ENCODE measurements at regions not wholly inside any gene's neighbourhood (a gene's known extent, or its start where the extent isn't known, plus 50 kb on each side); places are given as distances from the start of the nearest gene placed in this dataset.
"Not testable (repeated sequence)": the region's sequence is repeated elsewhere in the genome, so short reads cannot be mapped to it uniquely, and the experiment has no call there.

DNA sequence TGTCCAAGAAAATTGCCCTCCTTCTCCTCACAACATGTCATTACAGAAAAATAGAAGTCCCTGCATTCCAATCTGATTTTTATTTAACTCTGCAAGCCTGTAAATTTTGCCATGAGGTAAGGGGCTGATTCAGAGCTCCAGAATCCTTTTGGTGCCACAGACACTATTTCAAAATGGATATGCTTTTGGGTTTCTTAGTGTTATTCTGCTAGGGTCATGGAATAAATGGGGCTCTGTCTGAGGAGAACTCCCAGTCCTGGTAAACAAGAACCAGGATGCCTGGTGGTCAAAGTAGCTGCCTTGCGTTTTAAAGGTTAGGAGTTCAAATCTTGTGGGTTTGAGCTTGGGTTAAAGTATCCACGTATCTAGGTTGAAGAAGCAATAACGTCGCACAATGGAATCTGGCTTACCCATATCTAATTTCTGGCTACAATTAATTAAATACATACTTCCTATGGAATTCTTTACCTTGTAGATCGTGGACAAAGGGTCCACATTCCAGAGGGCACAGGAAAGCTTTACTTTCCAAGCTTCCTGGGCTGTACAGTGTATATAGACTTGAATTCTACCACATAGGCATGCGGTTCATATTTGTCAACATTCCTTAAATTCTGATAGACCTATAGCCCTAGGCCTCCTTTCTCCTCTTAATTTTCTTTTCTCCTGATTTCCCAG is 98.0 kb upstream of the CDC42BPA start:
- DNase-seq (ENCODE audit: low read depth): peak; percentile 47

DNA sequence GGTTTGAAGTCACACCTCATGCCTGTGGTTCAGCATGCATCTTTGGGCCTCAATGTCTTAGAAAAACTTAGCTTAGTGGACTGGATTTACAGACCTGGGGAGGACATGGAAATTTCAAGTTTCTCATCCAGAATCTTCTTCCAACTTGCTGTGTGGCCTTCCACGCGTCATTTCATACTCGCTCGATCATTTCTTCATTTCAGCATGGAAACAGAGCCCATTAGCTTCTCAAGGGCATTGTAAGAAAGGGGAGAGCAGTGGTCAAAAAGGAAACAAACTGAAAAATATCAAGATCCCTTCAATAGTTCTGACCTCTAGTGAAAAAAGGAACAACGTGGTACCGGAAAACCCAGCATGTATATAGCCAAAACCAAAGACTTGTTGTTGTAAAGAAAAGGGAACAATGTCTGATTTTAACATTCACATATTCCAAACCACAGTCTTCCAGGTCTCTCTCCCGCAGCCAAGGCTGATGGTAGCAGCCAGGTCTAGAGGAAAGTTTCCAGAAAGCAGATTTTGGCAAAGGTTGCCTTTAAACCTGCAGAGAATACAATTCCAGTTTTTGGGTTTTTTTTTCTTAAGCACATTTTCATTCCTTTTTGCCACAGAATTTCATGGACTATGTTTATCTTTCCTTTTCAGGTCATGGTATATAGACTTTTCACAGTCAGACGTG is 97.0 kb upstream of the CDC42BPA start:
- no peak for DNase-seq (ENCODE audit: low read depth)

DNA sequence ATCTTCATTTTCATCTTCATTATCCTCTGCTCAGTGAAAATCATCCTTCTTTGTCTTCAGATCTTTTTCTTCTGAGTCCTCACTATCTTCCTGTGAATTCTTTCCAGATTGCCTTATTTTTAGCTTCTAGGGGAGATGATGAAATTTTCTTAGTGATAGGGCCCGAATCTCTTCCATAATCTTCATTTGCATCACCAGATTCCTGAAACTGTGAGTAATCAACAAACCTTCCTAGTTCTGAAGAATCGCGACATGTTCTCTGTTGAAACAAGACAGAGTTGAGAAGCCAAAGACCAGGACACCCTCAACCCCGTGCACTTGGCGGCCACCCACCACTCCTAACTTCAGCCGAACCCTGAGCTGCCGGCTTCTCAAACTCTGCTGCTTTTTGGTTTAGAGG is 92.8 kb upstream of the CDC42BPA start:
- DNase-seq (ENCODE audit: low read depth): no peak

DNA sequence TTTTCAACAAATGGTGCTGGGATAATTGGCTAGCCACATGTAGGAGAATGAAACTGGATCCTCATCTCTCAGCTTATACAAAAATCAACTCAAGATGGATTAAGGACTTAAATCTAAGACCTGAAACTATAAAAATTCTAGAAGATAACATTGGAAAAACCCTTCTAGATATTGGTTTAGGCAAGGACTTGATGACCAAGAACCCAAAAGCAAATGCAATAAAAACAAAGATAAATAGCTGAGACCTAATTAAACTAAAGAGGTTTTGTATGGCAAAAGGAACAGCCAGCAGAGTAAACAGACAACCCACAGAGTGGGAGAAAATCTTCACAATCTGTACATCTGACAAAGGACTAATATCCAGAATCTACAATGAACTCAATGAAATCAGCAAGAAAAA is 88.0 kb upstream of the CDC42BPA start:
- DNase-seq (ENCODE audit: low read depth): not testable (repeated sequence)

DNA sequence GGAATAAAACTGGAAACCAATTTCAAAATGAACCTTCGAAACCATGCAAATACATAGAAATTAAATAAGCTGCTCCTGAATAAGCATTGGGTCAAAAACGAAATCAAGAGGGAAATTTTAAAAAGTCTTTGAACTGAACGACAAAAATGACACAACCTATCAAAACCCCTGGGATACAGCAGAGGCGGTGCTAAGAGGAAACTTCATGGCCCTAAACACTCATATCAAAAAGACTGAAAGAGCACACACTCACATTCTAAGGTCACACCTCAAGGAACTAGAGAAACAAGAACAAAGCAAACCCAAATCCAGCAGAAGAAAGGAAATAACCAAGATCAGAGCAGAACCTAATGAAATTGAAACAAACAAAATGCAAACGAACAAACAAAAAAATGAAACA is 85.2 kb upstream of the CDC42BPA start:
- no peak for DNase-seq (ENCODE audit: low read depth)

DNA sequence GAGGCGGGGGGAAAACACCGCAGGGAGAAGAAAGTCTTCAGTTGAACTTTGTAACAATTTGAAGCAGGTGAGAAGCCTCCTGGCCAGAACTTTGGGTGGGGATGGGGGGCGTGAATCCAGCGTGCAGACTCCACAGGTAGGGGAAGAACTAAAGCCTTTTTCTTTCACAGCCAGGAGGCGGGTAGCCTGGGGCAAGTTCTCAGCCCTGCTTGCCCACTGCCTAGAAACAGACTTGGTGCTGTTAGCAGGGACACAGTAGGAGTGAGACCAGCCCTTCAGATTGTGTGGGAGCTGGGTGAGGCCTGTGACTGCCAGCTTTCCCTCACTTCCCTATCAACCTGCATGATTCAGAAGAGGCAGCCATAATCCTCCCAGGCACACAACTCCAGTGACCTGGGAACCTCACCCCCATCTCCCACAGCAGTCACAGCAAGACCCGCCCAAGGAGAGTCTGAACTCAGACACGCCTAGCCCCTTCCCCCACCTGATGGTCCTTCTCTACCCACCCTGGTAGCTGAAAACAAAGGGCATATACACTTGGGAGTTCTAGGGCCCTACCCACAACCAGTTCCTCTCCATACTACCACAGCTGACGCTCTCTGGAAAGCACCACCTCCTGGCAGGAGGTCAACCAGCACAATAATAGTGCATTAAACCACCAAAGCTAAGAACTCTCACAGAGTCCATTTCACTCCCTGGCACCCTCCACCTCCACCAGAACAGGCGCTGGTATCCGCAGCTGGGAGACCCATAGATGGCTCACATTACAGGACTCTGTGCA is 83.5 kb upstream of the CDC42BPA start:
- DNase-seq (ENCODE audit: low read depth): no peak

DNA sequence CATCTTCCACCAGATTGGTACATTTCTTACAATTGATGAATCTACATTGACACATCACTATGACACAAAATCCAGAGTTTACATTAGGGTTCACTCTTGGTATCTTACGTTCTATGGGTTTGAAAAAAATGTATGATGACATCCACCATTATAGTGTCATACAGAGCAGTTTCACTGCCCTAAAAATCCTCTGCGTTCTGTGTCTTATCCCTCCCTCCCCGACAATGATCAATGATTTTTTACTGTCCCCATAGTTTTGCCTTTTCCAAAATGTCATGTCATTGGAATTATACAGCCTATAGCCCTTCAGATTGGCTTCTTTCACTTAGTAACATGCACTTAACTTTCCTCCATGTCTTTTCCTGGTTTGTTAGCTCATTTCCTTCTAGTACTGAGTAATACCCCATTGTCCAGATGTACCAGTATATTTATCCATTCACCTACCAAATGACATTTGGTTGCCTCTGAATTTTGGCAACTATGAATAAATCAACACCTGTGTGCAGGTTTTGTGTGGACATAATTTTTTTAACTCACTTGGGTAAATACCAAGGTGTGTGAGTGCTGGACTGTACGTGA is 80.9 kb upstream of the CDC42BPA start:
- DNase-seq (ENCODE audit: low read depth): no peak

DNA sequence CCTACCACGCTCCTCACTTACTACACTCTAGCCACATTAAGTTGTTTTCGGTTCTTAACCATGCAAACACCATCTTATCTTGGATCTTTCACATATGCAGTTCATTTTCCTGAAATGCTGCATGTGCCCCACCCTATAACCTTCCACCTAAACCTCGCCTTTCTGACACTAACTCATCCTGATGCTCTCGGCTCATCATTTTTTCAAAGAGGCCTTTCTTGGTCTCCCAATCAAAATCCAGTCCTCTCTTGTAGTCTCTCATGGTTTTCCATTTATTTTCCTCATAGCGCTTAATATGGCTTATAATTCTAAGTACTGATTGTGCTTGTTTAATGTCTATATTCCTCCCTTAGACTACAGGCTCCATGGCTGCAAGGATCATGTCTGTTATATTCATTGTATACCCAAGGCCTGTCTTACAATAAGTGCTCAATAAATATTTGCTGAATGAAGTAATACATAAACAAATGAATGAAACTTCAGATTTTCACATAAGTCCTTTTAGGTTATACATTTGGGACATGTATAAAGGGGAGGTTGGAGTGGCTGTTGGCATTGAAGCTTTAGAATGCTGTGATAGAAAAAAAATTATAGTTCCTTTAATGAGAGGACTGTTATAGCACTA is 79.2 kb upstream of the CDC42BPA start:
- DNase-seq (ENCODE audit: low read depth): no peak

DNA sequence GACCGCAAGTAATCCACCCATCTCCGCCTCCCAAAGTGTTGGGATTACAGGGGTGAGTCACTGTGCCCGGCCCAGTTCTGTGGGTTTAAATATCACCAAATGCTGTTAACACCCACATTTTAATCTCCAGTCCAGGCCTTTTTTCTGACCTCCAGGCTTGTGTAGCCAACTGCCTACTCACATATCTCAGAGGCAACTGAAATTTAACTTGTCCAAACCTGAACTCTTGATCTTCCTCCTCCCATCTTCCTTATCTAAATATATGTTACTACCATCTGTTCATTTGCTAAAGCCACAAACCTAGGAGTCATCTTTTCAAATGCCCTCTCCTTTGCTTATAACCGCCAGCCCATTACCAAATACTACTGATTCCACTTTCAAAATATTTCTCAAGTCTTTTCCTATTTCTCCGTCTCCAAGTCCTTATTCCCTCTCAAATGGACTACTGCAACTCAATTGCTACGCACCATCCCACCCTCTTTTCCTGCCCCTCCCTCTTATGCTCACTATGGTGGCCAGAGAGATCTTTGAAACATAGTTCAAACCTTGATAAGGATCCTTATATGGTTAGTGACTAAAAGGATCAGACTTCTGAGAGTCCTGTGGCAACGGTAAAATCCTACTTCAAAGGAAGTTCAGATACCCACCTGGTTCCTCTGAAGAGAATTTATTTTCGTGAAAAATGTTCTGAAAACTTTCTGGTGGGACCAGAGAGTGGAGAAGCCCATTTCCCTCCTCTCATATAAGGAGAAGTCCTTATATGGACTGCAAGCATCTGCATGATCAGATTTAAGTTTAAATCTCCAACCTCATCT is 78.5 kb upstream of the CDC42BPA start:
- DNase-seq (ENCODE audit: low read depth): peak; percentile 85

DNA sequence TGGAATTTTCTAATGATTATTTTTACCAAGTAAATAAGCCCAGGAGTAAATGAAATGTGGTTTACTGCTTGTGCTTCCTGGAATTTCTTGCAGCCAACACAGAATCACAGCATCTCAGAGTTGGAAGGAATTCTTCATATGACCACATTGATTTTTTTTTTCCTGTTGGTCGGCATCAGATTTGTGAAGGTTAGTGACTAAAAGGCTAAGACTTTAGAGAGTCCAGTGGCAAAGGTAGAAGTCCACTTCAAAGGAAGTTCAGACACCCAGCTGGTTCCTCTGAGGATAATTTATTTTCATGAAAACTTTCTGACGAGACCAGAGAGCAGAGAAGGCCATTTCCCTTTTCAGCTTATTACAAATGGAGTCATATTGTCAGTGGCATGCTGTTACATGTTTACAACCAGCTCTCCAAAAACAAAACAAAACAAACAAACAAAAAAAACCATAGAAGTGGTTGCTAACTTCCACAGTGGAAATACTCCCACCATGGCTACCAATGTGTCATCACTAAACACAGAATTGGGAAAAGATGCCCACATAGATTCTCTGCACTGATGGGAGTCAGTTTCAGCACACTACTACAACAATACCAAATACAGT is 77.2 kb upstream of the CDC42BPA start:
- DNase-seq (ENCODE audit: low read depth): peak; percentile 89

DNA sequence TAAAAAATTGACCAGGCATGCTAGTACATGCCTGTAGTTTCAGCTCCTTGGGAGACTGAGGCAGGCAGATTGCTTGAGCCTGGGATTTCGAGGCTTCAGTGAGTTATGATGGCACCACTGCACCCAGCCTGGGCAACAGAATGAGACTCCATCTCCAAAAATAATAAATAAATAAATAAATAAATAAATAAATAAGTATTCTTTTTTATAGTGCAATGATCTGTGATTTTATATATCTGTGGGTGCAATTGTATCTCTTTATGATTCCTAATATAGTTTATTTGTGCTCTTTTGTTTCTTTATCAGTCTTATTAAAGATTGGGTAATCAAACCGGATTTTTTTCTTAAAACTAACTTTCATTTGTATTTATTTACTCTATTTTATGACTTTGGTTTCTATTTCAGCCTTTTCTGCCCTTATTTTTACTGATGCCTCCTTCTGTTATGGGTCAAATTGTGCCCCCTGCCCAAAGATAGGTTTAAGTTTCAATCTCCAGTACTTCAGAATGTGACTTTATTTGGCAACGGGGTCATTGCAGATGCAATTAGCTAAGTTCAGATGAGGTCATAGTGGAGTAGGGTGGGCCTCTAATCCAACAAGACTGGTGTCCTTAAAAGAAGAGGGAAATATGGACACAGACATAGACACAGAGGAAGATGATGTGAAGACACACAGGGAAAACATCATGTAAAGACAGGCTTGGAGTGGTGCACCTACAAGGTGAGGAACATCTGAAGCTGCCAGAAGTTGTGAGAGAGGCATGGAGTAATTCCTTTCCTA is 74.9 kb upstream of the CDC42BPA start:
- DNase-seq (ENCODE audit: low read depth): no peak

DNA sequence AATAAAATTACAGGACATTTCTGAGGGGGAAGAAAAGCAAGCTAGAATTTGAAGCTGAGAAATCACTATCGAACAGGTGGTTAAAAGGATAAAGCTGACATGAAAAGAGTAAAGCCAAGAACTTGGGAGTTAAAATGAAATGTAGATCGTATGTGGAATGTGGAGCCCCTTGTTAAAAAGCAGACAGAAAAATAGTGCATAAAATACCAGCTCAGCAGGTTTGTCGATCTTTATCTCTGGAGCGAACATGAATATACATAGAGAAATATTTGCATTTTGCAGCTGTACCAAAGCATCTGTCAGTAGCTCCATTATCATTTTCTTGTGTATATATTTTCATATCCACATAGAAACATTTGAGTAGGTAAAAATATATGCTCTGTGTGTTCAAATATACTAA is 73.6 kb upstream of the CDC42BPA start:
- DNase-seq (ENCODE audit: low read depth): no peak

DNA sequence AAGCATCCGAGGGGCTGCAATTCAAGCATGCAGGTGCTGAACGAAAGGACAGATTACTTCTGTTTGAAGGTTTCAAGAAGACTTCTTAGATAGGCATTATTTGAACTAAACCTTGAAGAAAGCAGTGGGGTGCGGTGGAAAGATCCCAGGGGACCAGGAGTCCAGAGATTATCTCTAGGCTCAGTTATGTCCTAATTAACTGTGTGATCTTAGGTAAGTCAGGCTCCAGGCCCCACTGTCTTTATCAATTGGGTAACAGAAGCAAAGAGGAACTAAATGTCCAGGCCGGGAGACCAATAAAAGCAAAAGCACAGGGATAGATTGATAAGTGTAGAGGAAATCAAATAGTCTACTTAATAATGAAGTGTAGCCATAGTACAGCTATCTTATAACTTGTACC is 72.9 kb upstream of the CDC42BPA start:
- DNase-seq (ENCODE audit: low read depth): no peak

DNA sequence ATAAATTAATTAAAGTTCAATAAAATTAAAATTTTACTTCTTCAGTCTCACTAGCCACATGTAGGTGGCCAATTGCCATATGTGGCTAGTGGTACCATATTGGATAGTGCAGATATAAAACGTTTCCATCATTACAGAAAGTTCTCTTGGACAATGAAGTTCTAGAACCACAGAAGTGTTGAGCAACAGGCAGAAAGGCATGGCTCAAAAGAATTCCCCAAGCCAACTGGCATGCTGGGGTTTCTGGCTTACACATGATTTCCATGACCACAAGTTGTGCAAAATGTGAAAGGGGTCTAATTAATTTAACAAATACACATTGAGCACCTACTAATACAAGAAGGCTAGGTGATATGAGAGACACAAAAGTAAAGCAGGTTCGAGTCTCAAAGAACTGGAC is 72.2 kb upstream of the CDC42BPA start:
- DNase-seq (ENCODE audit: low read depth): peak; percentile 9

DNA sequence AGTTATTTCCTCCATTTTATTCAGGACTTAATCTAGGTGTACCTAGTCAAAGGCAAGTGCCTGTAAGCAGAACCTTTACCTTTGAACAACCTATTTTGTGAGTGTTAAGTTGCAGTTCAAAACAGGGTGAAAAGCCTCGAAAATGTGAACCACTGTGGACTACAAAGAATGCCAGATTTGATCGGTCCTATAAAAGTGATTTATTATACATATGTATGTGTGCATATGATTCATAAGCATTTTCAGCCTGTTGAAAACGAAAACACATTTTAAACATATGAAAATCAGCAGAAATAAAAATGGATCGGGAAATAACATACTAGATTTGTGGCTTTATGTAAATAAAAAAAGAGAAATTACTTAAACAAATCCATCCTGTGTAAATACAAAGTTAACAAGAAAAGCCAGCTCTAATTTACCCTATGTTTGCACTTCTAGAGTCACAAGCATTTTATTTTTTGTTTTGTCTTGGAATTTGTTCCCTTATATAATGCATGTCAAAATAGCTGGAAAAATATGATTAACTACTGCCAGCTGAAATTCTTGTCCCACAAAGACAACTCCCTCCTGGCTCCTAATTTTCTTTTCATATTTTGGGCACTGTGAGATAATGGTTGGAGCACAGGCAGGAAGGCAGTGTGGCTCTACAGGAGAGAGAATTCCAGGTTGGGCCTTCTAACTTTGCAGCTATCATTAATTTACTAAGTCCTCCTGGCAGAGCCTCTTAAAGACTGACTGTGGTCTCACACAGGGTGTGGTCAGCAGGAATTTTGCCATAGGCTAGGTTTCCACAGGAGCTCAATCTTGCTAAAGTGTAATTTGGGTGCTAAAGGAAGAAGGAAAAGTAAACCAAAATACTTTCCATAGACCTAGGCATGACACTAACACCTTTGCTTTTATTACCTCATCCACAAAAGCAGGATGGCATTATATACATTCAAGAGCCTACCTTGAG is 70.2 kb upstream of the CDC42BPA start:
- DNase-seq (ENCODE audit: low read depth): peak; percentile 58

DNA sequence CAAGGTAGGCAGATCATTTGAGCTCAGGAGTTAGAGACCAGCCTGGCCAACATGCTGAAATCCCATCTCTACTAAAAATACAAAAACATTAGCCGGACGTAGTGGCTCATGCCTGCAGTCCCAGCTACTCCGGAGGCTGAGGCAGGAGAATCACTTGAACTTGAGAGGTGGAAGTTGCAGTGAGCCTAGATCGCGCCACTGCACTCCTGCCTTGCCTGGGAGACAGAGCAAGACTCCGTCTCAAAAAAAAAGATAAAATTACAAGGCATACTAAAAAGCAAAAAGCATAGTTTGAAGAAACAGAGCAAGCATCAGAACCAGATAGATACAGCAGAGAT is 61.2 kb upstream of the CDC42BPA start:
- DNase-seq (ENCODE audit: low read depth): no peak

DNA sequence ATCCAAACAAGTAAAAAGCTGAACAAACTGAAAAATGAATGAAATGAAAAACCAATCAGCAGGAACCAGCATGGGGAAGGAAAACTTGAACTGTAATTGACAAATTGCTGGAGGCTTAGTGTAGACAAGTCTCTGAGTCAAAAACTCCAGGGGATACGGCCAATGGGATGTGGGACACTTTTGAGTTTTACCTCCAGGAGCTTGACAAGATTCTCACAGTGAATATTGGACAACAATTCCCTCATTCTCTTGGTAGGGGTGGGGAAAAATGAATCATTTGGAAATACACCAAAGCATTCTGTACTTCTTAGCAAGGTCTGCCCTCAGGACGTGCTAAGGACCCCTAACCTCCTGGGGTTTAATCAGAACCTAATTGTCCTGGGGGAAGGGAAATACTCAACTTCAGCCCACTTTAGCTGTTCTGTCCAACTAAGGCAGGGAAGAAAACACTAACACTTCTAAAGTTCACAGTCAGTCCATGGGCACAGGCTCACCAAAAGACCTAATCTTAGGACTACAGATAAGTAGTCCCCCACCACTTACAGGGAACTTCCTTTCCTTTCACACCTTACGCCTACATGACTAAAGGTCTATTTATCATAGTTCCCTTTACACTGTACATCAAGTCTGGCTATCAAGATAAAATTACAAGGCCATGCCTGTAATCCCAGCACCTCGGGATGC is 60.7 kb upstream of the CDC42BPA start:
- DNase-seq (ENCODE audit: low read depth): peak; percentile 69

DNA sequence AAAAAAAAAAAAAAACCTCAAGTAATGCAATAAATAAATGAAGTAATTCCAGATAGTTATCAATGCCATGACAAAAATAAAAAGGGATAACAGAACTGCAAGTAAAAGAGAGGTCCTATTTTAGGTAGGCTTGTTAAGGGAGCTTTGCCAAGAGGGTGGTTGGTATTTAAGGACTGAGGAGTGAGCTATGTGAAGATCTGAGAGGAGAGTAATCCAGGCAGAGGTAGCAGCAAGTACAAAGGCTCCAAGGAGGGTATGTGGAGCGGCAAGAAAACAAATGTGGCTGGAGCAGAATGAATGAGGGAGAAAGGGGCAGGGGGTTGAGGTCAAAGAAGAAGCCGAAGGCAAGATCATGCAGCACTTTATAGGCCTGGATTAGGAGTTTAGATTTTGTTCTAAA is 59.9 kb upstream of the CDC42BPA start:
- DNase-seq (ENCODE audit: low read depth): no peak
